ENCODE measurements at regions not wholly inside any gene's neighbourhood (a gene's known extent, or its start where the extent isn't known, plus 50 kb on each side); places are given as distances from the start of the nearest gene placed in this dataset.

GRCh38 chr5:77841616-77842015 is 65.5 kb upstream of the TBCA start:
- H3K27me3 ChIP-seq (replicated peaks in 1 of 2; ENCODE audit: control insufficient read depth in 2 of 2, extremely low read depth in 1 of 2, insufficient read depth in 2 of 2, low read length in 1 of 2), result peaks cover 2 to 22% of the 10 kb centered on the region in 2 experiments
- H3K9me3 ChIP-seq, result no peaks in the 10 kb centered on the region
- DNase-seq (no peak), ATAC-seq (replicated peaks in 1 of 4) (no peak)
- no peak overlapping the region for H3K4me3 Mint-ChIP-seq
- no peaks in the 10 kb centered on the region for H3K36me3 Mint-ChIP-seq
- no CpG with 5 or more reads among the region's 2 CpGs for WGBS (ENCODE audit: insufficient coverage)
- H3K27me3 Mint-ChIP-seq, result peaks cover 35 to 41% of the 10 kb centered on the region in 2 donors
- H3K27ac ChIP-seq (ENCODE audit: low read length), result no peak overlapping the region
- H3K27ac Mint-ChIP-seq, result no peak overlapping the region
- peaks cover 0 to 13% of the 10 kb centered on the region in 2 experiments for H3K4me1 ChIP-seq (ENCODE audit: control insufficient read depth in 1 of 2, extremely low read depth in 1 of 2, insufficient read depth in 2 of 2, low read length in 2 of 2)
- no peak overlapping the region for H3K4me3 ChIP-seq (ENCODE audit: control insufficient read depth in 1 of 2, extremely low read depth in 1 of 2, low read length in 1 of 2)
- H3K36me3 ChIP-seq (ENCODE audit: control insufficient read depth in 2 of 2, extremely low read depth in 1 of 2, insufficient read depth in 1 of 2, low read length in 1 of 2), result no peaks in the 10 kb centered on the region
- peaks cover 10 to 14% (median 11%) of the 10 kb centered on the region in 3 donors for H3K4me1 Mint-ChIP-seq
- no peaks in the 10 kb centered on the region for H3K9me3 Mint-ChIP-seq
- ChIA-PET POLR2A (no interaction called here), CTCF (no interaction called here)

- Histone ChIP-seq H3K4me3 (ENCODE audit: control insufficient read depth in 1 of 2, extremely low read depth in 1 of 2, low read length in 1 of 2) (no peak overlapping the region), H3K27ac (ENCODE audit: low read length) (no peak overlapping the region), H3K27me3 (replicated peaks in 1 of 2; ENCODE audit: control insufficient read depth in 2 of 2, extremely low read depth in 1 of 2, insufficient read depth in 2 of 2, low read length in 1 of 2) (peaks cover 2 to 22% of the 10 kb centered on the region in 2 experiments), H3K36me3 (ENCODE audit: control insufficient read depth in 2 of 2, extremely low read depth in 1 of 2, insufficient read depth in 1 of 2, low read length in 1 of 2) (no peaks in the 10 kb centered on the region), H3K9me3 (no peaks in the 10 kb centered on the region), H3K4me1 (ENCODE audit: control insufficient read depth in 1 of 2, extremely low read depth in 1 of 2, insufficient read depth in 2 of 2, low read length in 2 of 2) (peaks cover 0 to 13% of the 10 kb centered on the region in 2 experiments)
- ATAC-seq (replicated peaks in 1 of 4) (no peak), DNase-seq (no peak)
- Mint-ChIP-seq H3K4me1 (peaks cover 10 to 14% (median 11%) of the 10 kb centered on the region in 3 donors), H3K27me3 (peaks cover 35 to 40% of the 10 kb centered on the region in 2 donors), H3K9me3 (no peaks in the 10 kb centered on the region), H3K27ac (no peak overlapping the region), H3K4me3 (no peak overlapping the region), H3K36me3 (no peaks in the 10 kb centered on the region)
- no CpG with 5 or more reads among the region's 6 CpGs for WGBS (ENCODE audit: insufficient coverage)
- ChIA-PET CTCF (no interaction called here), POLR2A (no interaction called here)
Observed at GRCh38 chr5:77840930-77841329, 64.8 kb upstream of the TBCA start.

- ChIA-PET CTCF (no interaction called here), POLR2A (interaction anchor here in 1 of 2 donors (0.5 kb wide), 1 partner anchor 16 kb away, joined by 3 read pairs; no protein-coding TSS in a partner anchor)
- H3K27me3 Mint-ChIP-seq, result peaks cover 29% of the 10 kb centered on the region in 2 donors
- no CpG with 5 or more reads among the region's 3 CpGs for WGBS (ENCODE audit: insufficient coverage)
- no peak overlapping the region for H3K27ac Mint-ChIP-seq
- no peak for ATAC-seq (replicated peaks in 1 of 4)
- peaks cover 5 to 8% (median 6%) of the 10 kb centered on the region in 3 donors for H3K4me1 Mint-ChIP-seq
- Histone ChIP-seq H3K9me3 (no peaks in the 10 kb centered on the region), H3K4me3 (ENCODE audit: control insufficient read depth in 1 of 2, extremely low read depth in 1 of 2, low read length in 1 of 2) (no peak overlapping the region), H3K27ac (ENCODE audit: low read length) (no peak overlapping the region), H3K4me1 (ENCODE audit: control insufficient read depth in 1 of 2, extremely low read depth in 1 of 2, insufficient read depth in 2 of 2, low read length in 2 of 2) (peaks cover 0 to 8% of the 10 kb centered on the region in 2 experiments), H3K36me3 (ENCODE audit: control insufficient read depth in 2 of 2, extremely low read depth in 1 of 2, insufficient read depth in 1 of 2, low read length in 1 of 2) (no peaks in the 10 kb centered on the region), H3K27me3 (replicated peaks in 1 of 2; ENCODE audit: control insufficient read depth in 2 of 2, extremely low read depth in 1 of 2, insufficient read depth in 2 of 2, low read length in 1 of 2) (peaks cover 2 to 17% of the 10 kb centered on the region in 2 experiments)
- no peak for DNase-seq
- no peaks in the 10 kb centered on the region for H3K36me3 Mint-ChIP-seq
- no peak overlapping the region for H3K4me3 Mint-ChIP-seq
- no peaks in the 10 kb centered on the region for H3K9me3 Mint-ChIP-seq
Observed at GRCh38 chr5:77839691-77840090, 63.6 kb upstream of the TBCA start.

GRCh38 chr5:77832938-77833337 is 56.8 kb upstream of the TBCA start:
- Histone ChIP-seq H3K4me1 (ENCODE audit: control insufficient read depth in 1 of 2, extremely low read depth in 1 of 2, insufficient read depth in 2 of 2, low read length in 2 of 2) (no peaks in the 10 kb centered on the region), H3K27me3 (replicated peaks in 1 of 2; ENCODE audit: control insufficient read depth in 2 of 2, extremely low read depth in 1 of 2, insufficient read depth in 2 of 2, low read length in 1 of 2) (peaks cover 0 to 4% of the 10 kb centered on the region in 2 experiments), H3K27ac (ENCODE audit: low read length) (no peak overlapping the region), H3K4me3 (ENCODE audit: control insufficient read depth in 1 of 2, extremely low read depth in 1 of 2, low read length in 1 of 2) (no peak overlapping the region), H3K36me3 (ENCODE audit: control insufficient read depth in 2 of 2, extremely low read depth in 1 of 2, insufficient read depth in 1 of 2, low read length in 1 of 2) (no peaks in the 10 kb centered on the region), H3K9me3 (no peaks in the 10 kb centered on the region)
- ChIA-PET CTCF (interaction anchor here in 1 of 2 donors (0.5 kb wide), 1 partner anchor 111 kb away, joined by 4 read pairs; no protein-coding TSS in a partner anchor), POLR2A (no interaction called here)
- H3K4me1 Mint-ChIP-seq, result no peaks in the 10 kb centered on the region
- DNase-seq, result no peak
- H3K4me3 Mint-ChIP-seq, result no peak overlapping the region
- H3K27ac Mint-ChIP-seq, result no peak overlapping the region
- no CpG with 5 or more reads among the region's 3 CpGs for WGBS (ENCODE audit: insufficient coverage)
- no peaks in the 10 kb centered on the region for H3K36me3 Mint-ChIP-seq
- ATAC-seq (replicated peaks in 1 of 4), result no peak
- H3K9me3 Mint-ChIP-seq, result no peaks in the 10 kb centered on the region
- peaks cover 25% of the 10 kb centered on the region in 2 donors for H3K27me3 Mint-ChIP-seq

- 64% methylated on average over 3 of the region's 5 CpGs for WGBS (ENCODE audit: insufficient coverage)
- no peak for DNase-seq
- Histone ChIP-seq H3K27ac (ENCODE audit: low read length) (no peak overlapping the region), H3K4me3 (ENCODE audit: control insufficient read depth in 1 of 2, extremely low read depth in 1 of 2, low read length in 1 of 2) (no peak overlapping the region), H3K27me3 (replicated peaks in 1 of 2; ENCODE audit: control insufficient read depth in 2 of 2, extremely low read depth in 1 of 2, insufficient read depth in 2 of 2, low read length in 1 of 2) (no peaks in the 10 kb centered on the region), H3K4me1 (ENCODE audit: control insufficient read depth in 1 of 2, extremely low read depth in 1 of 2, insufficient read depth in 2 of 2, low read length in 2 of 2) (no peaks in the 10 kb centered on the region), H3K36me3 (ENCODE audit: control insufficient read depth in 2 of 2, extremely low read depth in 1 of 2, insufficient read depth in 1 of 2, low read length in 1 of 2) (no peaks in the 10 kb centered on the region), H3K9me3 (no peaks in the 10 kb centered on the region)
- no peaks in the 10 kb centered on the region for H3K36me3 Mint-ChIP-seq
- POLR2A ChIA-PET, result no interaction called here
- CTCF ChIA-PET, result interaction anchor here in 1 of 2 donors (0.5 kb wide), 1 partner anchor 111 kb away, joined by 4 read pairs; no protein-coding TSS in a partner anchor
- H3K27ac Mint-ChIP-seq, result no peak overlapping the region
- no peak overlapping the region for H3K4me3 Mint-ChIP-seq
- no peaks in the 10 kb centered on the region for H3K4me1 Mint-ChIP-seq
- ATAC-seq (replicated peaks in 1 of 4), result no peak
- H3K27me3 Mint-ChIP-seq, result peaks cover 27 to 28% of the 10 kb centered on the region in 2 donors
- H3K9me3 Mint-ChIP-seq, result no peaks in the 10 kb centered on the region
Observed at GRCh38 chr5:77832166-77832770, 56.1 kb upstream of the TBCA start.

- CTCF ChIA-PET, result no interaction called here
- ATAC-seq (replicated peaks in 1 of 4), result no peak
- no CpG with 5 or more reads among the region's 3 CpGs for WGBS (ENCODE audit: insufficient coverage)
- no peaks in the 10 kb centered on the region for H3K4me1 Mint-ChIP-seq
- H3K9me3 ChIP-seq, result no peaks in the 10 kb centered on the region
- no peak overlapping the region for H3K4me3 ChIP-seq (ENCODE audit: control insufficient read depth in 1 of 2, extremely low read depth in 1 of 2, low read length in 1 of 2)
- H3K27ac Mint-ChIP-seq, result no peak overlapping the region
- no peak overlapping the region for H3K27ac ChIP-seq (ENCODE audit: low read length)
- H3K4me1 ChIP-seq (ENCODE audit: control insufficient read depth in 1 of 2, extremely low read depth in 1 of 2, insufficient read depth in 2 of 2, low read length in 2 of 2), result no peaks in the 10 kb centered on the region
- H3K27me3 Mint-ChIP-seq, result peaks cover 30 to 31% of the 10 kb centered on the region in 2 donors
- no peak overlapping the region for H3K4me3 Mint-ChIP-seq
- DNase-seq, result no peak
- no peaks in the 10 kb centered on the region for H3K36me3 ChIP-seq (ENCODE audit: control insufficient read depth in 2 of 2, extremely low read depth in 1 of 2, insufficient read depth in 1 of 2, low read length in 1 of 2)
- no peaks in the 10 kb centered on the region for H3K36me3 Mint-ChIP-seq
- no peaks in the 10 kb centered on the region for H3K9me3 Mint-ChIP-seq
- H3K27me3 ChIP-seq (replicated peaks in 1 of 2; ENCODE audit: control insufficient read depth in 2 of 2, extremely low read depth in 1 of 2, insufficient read depth in 2 of 2, low read length in 1 of 2), result no peaks in the 10 kb centered on the region
- POLR2A ChIA-PET, result no interaction called here
Observed at GRCh38 chr5:77828445-77828844, 52.3 kb upstream of the TBCA start.

Data from T-cell (primary cell).